ENCODE measurements at regions not wholly inside any gene's neighbourhood (a gene's known extent, or its start where the extent isn't known, plus 50 kb on each side); places are given as distances from the start of the nearest gene placed in this dataset.

GRCh38 chr16:51553910-51554309 lies 402.8 kb upstream of the SALL1 start:
- TF ChIP-seq BCLAF1 (IDR thresholded peaks at IDR 0.05) (no peak), POLR2A (IDR thresholded peaks at IDR 0.05; ENCODE audit: insufficient read depth in 1 of 2, low read depth in 2 of 2, low read length in 2 of 2) (no peak), EZH2 (conservative IDR thresholded peaks at IDR 0.05; ENCODE audit: low read depth, low read length) (no peak), CHD2 (IDR thresholded peaks at IDR 0.05; ENCODE audit: low read depth, low read length) (no peak), MAZ (IDR thresholded peaks at IDR 0.05; ENCODE audit: borderline replicate concordance, low read depth, low read length) (no peak), MAZ (CRISPR knock-in tag; IDR thresholded peaks at IDR 0.05; ENCODE audit: low read depth) (no peak)
